Iris pigment epithelial cell (primary cell): ENCODE measurements at regions not wholly inside any gene's neighbourhood (a gene's known extent, or its start where the extent isn't known, plus 50 kb on each side); places are given as distances from the start of the nearest gene placed in this dataset.
"Not testable (repeated sequence)": the region's sequence is repeated elsewhere in the genome, so short reads cannot be mapped to it uniquely, and the experiment has no call there.

Experiments used
- DNase-seq: peaks from one replicate; pipeline ENCODE4 v3.0.0-alpha.2; 2011; ENCODE audit warnings: low read depth

DNA sequence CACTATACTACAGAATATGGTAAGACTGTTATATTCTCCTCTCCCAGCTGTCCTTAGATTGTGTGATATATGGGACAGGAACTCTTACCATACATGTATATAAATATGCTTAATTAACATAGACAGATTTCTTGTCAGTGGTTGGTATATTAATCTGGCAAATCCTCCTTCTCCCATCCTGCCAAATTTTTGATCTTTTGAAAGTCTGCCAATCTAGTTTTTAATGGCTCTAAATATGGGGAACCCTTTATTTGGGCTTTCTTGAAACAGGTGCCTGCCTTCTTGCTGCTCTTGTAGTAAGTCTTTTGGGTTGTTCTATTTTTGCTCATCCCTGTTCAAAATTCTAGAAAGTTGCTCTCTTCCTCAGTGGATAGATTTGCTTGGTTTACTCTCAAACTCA lies 63.5 kb downstream of the SPATA31D1 start:
- no peak for DNase-seq

DNA sequence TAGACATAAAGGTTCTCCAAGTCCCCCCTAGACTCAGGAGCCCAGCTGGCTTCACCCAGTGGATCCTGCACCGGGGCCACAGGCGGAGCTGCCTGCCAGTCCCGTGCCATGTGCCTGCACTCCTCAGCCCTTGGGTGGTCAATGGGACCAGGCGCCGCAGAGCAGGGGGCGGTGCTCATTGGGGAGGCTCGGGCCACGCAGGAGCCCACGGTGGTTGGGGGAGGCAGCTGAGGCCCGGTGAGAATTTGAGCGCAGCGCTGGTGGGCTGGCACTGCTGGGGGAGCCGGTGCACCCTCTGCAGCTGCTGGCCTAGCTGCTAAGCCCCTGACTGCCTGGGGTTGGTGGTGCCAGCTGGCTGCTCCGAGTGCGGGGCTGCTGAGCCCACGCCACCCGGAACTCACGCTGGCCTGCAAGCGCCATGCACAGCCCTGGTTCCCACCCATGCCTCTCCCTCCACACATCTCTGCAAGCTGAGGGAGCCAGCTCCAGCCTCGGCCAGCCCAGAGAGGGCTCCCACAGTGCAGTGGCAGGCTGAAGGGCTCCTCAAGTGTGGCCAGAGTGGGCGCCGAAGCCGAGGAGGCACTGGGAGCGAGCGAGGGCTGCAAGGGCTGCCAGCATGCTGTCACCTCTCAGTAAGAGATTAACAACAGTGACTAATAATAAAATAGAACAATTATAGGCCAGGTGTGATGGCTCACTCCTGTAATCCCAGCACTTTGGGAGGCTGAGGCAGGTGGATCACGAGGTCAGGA lies 65.9 kb downstream of the SPATA31D1 start:
- DNase-seq = no peak

DNA sequence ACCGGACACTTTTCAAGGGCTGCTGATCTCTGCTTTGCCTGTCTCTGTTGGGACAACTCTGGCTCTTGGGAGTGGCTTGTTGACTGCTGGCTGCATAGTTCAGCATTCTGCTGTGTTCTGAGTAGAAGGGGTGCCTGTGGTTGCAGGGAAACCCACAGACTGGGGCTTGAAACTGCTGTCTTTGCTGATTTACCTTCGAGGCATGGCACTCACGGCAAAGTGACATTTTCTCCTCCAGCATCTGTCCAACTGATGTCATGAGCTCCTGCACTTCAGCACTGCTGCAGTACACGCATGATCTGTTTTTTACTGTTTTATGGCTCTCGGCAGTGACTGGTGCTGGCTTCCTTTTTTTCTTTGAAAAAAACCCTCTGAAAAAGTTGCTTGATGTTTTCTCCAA lies 69.2 kb downstream of the SPATA31D1 start:
- no peak for DNase-seq

DNA sequence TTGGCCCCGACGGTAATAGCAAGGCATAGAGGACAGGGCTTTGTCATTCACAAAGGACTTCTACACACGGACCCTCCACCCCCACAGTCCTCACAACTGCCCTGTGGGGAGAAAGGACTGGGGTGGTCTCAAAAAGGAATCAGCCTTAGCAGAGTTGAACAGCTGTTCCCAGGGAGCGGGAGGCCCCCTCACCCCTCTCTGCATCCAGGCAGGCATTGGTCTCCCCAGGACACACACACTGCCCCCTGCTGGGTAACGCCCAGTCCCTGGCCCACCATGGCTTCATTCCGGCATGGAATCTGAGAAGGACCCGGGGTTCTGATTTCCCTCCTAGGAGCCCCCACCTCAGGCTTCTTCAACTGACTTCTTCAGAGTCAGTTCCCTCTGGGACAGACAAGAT lies 73.2 kb downstream of the SPATA31D1 start:
- not testable (repeated sequence) for DNase-seq

DNA sequence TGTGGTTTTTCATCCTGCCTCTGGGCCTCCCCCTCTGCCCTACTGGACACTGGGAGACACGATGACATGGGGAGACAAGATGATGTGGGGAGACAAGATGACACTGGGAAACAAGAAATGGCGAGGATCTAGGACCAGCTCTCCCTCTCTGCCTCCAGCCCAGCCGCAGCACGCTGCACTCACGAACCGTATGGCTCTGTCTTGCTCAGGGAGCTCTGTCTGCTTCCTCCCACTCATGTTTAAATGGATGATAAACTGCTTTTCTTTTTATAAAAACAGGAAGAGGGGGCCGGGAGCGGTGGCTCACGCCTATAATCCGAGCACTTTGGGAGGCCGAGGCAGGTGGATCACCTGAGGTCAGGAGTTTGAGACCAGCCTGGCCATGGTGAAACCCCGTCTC lies 73.7 kb downstream of the SPATA31D1 start:
- DNase-seq = no peak

DNA sequence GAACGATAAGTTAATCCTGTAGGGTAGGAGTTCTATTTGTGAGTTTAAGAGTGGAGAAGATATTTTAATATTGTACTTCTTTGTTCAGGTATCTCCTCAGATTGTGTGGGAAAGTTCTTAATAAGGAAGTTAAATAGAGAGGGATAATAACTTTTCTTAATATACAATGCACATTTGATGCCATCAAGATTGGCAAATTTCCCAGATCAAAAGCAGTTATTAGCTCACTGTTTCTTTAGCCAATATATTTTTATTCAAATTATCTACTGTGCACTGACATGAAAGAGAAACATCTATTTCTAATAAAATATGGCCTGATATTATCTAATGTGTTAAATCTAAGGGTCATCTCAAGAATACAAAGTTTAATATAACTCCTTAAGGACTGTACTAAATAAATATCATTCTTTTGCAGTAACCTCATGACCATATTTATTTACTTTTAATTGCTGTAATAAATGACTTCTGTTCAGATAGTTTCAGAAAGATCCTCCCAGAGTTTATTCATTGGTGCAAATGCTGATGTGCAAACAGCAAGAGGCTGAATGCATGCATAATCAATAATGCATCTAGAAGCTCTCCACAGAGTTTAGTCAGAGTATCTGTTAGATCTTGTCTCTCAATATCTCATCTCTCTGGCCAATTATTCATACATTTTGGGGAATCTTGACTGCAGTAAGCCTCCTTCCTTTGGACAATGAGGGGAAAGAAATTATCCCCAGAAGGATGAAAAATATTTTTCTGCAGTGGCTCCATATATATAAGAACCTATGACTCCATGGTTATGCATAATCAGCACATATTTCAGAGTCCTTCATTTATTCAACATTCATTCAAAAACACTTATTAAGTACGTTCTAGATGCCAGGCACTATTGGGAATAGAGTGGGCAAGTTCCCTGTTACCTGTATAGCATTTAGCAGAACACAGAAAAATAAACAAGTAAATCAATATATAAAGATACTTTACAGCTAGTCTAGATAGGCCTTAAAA lies 85.3 kb downstream of the SPATA31D1 start:
- no peak for DNase-seq

DNA sequence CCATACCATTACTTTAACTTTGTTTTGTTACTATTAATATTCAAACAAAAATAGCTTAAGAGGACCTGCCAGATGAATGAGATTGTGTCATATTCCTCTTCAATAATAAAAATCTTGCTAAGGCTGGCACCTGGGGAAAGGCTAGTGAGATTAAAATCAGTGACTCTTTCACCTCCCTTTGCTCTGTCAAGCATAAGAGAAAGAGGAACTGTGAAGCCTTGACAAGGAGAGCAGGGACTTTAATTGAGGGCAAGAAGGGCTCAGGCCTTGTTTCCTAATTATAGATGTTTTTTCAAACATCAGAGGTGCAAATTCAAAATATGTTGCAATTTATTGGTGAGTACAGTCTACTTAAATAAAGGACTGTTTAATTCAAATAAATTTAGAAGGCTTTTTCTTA lies 91.7 kb downstream of the SPATA31D1 start:
- no peak for DNase-seq

DNA sequence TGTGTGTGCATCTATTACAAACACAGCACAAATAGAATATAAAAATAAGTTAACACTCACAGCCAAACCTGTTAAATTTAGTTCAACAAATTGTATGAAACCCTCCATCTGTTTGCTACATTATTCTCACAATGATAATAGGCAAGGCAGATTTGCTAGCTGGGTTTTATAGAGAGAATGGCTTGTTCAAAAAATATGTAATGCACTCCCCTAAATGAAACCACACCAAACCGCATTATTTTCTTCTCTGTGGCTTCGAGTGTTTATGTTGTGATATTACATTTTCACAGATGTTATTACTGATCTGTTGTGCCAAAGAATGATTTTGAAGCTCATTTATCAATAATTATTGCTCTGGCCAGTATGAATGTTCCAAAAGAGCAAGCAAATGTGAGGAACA lies 92.9 kb downstream of the SPATA31D1 start:
- no peak for DNase-seq

DNA sequence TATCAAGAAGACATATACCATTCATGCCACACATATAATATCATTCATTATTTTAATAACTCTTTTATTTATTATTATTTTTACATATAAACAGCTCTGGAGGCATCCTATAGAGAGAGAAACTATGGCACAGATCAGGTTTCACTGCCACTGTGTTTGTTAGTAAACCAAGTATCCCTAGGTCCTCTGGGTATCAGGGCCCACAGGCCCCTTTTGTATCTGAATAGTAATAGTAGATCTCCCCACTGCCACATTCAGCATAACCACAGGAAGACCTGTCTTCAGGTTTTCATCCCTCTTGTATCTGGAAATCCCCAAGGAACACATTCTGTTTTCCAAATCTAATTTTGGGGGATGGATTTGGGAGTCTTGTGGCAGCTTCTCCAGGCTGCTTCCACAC lies 94.0 kb downstream of the SPATA31D1 start:
- no peak for DNase-seq

DNA sequence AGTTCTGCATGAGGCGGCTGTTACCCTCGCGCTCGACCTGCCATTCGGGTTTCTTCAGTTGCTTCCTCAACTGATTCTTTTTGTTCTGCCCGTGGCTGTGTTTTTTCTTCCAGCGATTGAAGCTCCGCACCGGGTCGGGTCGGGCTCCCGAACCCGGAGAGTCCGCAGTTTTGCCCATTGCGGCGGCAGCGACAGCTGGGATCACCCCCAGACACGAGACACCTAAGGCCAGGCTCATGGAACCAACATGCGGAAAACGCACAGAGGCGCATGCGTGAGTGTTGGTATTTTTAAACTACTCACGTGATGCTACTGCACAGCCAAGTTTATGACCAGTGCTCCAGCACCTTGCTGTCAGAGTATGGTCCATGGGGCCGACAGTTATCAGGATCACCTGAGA lies 100.0 kb downstream of the SPATA31D1 start:
- no peak for DNase-seq

DNA sequence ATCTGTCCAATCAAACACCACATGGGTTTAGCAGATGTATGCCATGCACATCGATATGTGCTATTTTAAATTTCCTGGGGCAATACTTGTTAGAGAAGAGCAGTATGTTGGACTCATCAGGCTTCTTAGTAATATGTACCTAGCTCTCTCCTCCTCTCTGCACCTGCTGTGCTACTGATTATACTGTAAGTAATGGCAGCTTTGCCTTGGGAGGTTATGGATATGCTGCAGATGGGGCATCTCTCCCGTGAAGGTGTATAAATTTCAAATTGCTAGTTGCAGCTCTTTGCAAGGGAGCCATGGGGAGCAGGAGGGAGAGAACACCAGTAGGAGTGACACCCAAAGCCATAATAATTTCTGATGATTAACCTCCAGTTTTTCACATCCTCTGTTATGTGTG lies 101.5 kb downstream of the SPATA31D1 start:
- no peak for DNase-seq

DNA sequence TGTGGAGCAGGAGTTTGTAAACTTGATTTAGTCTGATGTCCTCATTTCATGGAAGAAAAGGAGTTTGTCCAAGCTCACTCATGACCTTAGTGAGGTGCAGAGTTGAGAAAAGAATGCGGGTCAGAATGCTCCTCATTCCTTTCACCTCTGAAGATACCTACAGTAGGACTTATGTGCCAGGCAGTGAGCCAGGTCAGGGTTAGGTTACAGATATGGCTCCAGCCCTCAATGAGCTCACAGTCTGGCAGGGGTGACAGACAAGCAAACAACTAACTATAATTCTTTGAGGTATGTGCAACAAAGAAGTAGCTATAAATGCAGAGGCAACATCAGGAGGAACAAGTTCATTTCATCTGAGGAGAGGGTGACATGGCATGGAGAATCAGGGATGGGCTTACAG lies 102.5 kb downstream of the SPATA31D1 start:
- DNase-seq = peak; percentile 17

DNA sequence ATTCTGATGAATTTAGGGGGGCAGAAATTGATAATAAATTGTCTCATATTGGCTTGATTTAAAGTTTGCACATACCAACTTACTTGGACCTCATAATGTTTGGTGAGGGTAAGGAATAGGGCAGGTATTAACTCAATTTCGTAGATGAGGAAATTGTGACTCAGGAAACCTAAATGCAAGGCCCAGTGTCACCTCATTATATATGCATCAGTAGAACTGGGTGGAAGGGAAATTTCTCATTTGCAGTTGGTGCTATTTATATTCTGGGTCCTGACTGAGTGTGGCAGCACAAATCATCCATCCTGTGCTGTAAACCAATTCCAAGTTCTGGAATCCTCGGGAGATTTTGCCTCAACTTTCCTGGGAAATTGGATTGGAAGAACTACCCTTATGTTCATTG lies 103.0 kb downstream of the SPATA31D1 start:
- no peak for DNase-seq

DNA sequence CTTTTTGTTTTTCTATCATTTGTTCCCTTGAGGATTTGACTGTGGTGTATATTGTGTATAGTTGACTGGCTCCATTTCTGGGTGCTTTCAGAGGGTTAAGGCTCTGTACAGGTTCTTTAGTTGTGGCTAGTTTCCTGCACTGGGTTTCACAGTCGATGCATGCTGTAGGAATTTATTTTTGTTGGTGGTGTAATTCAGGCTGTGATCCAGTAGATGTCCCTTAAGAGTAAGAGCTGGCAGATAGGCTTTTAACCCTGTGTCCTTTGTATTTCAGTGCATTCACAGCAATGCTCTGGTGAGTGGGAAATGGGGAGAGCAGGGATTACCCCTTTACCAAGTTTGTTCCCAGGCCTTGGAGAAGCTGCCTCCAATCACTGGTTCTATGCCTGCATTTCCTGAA lies 112.9 kb downstream of the SPATA31D1 start:
- no peak for DNase-seq

DNA sequence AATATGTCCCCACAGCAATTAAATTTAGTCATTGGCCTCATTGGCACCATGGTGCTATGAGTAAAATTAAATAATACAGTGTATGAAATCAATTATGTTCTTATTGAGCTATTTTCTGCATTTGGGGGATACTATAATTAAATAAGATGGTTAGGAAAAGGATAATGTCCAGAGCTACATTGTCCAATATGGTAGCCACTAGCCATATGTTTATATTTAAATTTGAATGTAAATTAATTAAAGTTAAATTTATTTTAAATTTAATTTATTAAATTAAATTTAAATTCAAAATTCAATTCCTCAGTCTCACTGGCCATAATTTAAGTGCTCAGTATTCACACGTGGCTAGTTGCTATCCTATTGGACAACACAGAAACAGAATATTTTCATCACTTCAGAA lies 115.7 kb downstream of the SPATA31D1 start:
- no peak for DNase-seq

DNA sequence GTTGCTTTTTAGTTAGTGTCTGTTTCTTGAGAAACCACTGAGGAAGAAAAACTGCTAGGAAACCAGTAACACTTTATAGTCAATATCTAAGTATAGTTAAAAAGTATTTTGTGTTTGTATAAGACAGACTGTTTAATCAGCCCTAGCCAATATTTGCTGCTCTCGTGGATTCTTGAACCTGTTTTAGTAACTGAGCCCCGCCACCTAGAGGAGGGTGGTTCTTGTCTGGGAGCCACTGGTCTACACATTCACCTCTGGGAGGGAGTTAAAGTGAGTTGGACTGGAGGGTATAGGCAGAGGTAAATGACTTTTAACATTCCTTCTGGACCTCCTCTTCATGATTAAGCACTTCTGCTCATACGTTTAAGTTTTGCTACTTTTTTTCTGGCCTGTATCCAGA lies 117.2 kb downstream of the SPATA31D1 start:
- DNase-seq = no peak

DNA sequence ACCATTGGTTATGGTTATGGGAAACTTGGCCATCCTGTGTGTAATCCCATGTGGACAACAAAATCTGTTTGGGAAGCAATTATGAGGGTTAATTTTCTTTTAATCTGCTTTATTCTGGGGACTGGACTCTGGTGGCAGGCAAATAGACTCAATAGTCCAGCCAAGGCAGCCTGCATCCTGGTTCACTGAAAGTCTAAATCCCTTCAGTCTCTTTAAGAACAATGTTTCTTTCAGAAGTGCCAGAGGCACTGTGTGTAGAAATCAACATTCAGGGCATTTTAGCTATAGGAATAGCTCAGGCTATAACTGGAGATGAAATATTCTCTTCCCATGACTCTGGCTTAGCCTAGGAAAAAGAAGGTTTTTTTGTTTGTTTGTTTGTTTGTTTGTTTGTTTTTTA lies 118.0 kb downstream of the SPATA31D1 start:
- no peak for DNase-seq

DNA sequence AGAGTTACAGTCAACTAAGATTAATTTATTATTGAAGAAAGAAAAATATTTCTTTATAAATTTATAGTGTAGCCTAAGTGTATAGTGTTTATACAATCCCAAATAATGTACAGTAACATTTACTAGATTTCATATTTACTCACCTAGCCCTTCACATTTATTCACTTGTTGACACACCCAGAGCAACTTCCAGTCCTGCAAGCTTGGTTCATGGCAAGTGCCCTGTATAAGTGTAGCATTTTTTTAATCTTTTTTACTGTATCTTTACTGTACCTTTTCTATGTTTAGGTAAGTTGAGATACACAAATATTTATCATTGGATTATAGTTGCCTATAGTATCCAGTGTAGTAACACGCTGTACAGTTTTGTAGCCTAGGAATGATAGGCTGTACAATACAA lies 119.9 kb downstream of the SPATA31D1 start:
- DNase-seq = no peak

DNA sequence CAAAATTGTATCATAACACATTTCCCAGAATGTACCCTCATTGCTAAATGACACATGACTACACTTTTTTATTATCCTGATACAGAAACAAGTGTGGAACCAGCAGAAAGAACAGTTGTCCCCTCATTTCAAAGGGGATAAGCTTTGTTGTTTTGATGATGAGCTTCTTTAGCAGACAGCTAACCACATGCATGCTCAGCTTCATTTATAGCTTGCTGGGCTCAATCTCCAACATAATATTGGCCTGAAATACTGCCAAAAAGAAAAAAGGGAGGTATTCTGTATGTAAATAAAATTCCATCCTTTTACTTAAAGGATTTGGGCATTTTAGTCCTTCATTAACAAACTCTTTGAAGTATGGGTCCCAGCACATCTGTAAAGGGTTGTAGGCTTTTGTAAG lies 120.4 kb downstream of the SPATA31D1 start:
- no peak for DNase-seq

DNA sequence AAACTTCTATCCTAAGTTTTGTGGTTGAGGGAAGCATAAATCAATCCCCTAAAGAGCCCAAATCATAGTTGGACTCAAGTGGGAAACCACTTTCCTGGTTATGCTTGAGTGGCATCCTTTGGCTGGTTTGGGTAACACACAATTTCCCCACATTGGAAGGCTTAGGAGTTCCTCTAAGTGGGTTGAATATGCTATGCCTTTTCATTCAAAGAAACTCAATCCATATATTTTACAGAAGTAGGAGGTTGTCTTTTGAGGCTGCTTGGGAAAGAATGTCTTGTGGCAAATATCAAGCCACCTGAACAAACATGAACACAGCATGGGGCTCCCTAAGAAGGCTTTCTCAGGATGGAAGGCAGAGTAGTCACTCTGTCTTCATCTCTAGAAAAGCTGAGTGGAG lies 121.1 kb downstream of the SPATA31D1 start:
- no peak for DNase-seq

DNA sequence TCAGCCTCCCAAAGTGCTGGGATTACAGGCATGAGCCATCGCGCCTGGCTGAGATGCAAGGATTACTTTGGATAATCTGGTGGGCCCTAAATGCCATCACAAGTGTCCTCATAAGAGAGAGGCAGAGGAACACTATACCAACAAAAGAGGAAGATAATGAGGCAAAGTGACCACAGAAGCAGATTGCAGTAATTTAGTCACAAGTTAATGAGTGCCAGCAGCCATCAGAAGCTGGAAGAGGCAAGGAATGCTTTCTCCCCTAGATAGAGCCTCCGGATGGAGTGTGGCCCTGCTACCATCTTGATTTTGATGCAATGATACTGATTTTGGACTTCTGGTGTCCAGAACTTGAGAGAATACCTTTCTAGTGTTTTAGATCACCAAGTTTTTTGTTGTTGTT lies 122.3 kb downstream of the SPATA31D1 start:
- DNase-seq = no peak

DNA sequence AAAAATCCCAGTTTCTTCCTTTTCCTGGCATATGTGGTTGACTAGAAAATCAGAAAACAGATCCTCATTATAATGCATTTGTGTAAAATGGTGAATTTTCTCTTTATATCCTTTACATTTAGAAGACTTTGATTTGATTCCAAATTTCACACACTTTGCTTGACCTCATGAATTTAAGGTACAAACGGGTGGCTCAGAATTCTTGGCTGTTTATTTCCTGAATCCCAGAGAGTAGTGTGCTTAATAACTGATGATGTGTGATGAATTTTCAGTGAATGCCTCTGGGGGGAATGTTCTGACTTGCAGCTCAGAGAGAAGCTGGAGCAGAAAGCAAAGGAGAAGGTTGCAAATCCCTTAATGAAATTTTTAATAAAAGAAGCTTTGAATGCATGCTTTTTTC lies 126.8 kb downstream of the SPATA31D1 start:
- no peak for DNase-seq

DNA sequence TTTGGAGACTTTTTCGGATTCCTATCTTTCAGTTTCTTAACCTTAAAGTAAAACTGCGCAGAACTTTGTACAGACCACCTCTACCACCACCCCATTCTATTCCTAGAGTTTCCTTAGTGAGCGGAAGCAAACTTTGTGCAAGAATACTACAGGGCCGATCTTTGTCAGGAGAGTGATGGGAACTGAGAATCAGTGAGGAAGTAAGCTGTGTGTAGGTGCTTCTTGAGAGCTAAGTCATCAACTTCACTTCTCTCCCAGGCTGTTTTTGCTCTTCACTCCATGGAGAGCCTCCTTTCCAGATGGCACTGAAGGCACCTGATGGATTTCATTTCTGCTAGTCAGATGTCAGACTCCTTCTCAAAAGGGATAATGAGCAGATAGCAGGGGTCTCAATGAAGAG lies 127.3 kb downstream of the SPATA31D1 start:
- no peak for DNase-seq
